Hindlimb muscle (tissue), 1 donor: ENCODE measurements at regions not wholly inside any gene's neighbourhood (a gene's known extent, or its start where the extent isn't known, plus 50 kb on each side); places are given as distances from the start of the nearest gene placed in this dataset.

Experiments
- DNase-seq: peaks from one replicate; pipeline ENCODE4 v3.0.0-alpha.2; 2013

DNA sequence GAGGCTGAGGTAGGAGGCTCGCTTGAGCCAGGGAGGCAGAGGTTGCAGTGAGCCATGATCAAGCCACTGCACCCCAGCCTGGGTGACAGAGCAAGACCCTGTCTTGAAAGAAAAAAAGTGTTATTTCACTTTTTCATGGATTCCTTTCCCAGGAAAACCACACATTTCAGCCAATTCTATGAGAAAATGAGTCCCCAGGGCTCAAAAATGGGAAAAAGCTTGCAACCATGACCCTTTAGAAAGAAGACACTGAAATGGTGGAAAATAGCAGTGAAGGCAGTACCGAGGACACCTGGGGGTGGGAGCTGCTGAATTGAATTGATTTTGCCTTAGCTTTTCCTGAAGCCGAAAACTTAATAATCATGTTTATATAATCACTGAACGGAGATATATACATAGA is 284.2 kb upstream of the HDAC4 start:
- DNase-seq: no peak

GRCh38 chr2:239684271-239684810 is 283.5 kb upstream of the HDAC4 start:
- no peak for DNase-seq

- DNase-seq: no peak
Observed at GRCh38 chr2:239682518-239682917, 281.7 kb upstream of the HDAC4 start.

DNA sequence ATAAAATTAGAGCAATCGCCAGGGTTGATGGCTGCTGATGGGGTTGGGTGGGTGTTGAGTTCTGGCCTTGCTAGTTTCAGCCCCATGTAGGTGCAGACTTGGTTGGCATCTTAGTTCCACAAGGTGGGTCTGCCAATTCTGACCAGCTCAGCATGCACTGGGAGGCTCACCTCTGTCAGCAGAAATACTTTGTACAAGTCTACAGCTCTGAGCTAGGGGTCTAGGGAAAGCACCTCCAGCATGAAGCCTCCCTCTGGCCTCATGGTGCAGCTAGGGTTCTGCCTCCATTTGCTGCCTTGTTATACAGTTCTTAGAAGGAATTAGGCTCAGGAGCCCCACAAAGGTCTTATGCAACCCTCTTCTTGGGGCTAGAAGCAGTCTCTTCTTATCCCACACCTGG is 278.9 kb upstream of the HDAC4 start:
- DNase-seq: no peak

- no peak for DNase-seq
Observed at GRCh38 chr2:239678666-239679296, 278.0 kb upstream of the HDAC4 start.

GRCh38 chr2:239678186-239678490 is 277.3 kb upstream of the HDAC4 start:
- DNase-seq: no peak

- DNase-seq: no peak
Observed at GRCh38 chr2:239677453-239678185, 276.8 kb upstream of the HDAC4 start.

- no peak for DNase-seq
Observed at GRCh38 chr2:239676716-239677452, 276.1 kb upstream of the HDAC4 start.

- DNase-seq: no peak
Observed at GRCh38 chr2:239675826-239676715, 275.3 kb upstream of the HDAC4 start.

DNA sequence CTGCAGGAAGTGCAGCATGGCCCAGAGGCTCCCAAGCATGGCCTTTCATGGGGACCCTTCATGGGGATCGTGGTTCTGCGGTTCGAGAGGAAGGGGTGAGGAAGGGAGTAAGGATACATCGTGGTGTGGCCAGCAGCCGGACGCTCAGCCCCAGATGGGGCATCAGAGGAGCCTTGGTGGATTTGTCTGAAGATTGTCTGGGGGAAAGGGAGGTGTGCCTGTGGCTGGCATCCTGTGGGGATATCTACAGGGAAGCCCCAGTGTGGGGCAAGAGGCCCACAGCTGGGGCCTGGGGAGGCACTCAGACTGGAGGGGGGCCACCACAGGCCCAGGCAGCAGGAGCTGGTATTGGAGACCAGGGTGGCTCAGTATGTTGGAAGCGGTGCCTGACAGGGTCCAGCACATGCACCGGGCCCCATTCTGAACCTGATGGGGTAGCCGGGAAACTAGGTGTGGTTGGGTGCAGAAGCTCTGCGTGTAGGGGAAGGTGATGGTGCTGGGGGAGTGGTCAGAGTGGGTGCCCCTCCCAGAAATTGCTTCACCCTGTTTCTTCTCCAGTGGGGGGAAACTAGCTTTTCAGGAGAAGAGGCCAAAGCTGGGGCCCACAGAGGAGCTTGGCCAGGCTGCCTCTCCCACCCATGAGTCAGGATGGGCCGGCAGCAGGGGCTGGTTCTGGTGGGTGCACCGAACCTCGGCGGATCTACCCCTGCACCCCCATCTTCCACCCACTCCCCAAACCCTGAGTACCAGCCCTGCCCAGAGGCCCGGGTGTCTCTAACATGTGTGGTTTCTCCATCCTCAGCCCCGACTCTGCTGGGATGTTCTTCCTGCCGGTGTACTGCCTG is 274.4 kb upstream of the HDAC4 start:
- DNase-seq: no peak

GRCh38 chr2:239674101-239674980 is 273.5 kb upstream of the HDAC4 start:
- no peak for DNase-seq

- DNase-seq: no peak
Observed at GRCh38 chr2:239673641-239674040, 272.8 kb upstream of the HDAC4 start.

DNA sequence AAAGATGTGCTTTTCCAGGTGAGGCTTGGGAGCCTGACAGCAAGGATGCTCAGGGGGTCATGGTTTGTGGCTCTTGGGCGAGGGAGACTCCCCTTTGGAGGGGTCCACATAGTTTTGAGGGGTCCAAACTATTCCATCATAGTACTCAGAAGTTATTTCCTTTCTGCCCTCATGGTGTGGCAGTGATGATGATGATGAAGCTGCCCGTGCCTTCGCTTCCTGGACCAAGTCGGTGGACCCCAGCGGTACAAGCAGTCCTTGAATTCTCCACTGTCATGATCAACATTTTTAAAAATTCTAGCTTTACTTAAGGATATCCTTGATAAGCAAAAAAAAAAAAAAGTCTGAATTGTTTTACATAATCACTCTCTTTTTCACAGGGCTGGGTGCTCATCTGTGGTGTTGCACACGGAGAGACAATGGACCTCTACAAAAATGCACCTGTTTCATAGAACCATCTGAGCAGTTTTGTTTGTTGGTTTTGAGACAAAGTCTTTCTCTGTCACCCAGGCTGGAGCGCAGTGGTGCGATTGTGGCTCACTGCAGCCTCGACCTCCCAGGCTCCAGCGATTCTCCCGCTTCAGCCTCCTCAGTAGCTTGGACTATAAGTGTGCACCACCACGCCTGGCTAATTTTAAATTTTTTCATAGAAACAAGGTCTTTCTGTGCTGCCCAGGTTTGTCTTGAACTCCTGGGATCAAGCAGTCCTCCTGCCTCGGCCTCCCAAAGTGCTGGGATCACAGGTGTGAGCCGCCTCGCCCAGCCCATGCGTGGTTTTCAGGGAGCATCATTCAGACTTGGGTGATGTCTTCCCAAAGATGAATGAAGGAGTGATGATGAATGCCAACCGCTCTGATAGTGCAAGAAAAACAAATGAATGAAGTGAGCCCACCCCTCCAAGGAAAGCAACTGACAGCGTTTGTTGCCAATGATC is 271.4 kb upstream of the HDAC4 start:
- no peak for DNase-seq

DNA sequence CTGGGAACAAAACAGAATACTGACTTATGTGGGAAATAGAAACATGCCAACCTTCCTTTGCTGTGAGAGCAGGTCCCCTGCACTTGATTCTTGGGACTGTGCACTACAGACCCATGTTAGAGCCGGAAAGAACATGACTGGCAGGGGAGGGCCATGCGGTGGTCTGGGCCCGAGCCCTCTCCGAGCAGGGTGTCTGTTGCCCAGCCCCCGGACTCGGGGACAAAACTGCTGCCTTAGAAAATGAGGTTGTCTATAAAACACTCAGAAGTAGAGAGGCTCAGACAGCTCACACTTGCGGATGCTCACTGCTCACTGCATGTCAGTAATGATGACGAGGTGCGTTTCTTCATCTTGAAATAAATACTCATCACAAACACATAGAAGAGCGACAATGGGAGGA is 270.7 kb upstream of the HDAC4 start:
- DNase-seq: no peak

DNA sequence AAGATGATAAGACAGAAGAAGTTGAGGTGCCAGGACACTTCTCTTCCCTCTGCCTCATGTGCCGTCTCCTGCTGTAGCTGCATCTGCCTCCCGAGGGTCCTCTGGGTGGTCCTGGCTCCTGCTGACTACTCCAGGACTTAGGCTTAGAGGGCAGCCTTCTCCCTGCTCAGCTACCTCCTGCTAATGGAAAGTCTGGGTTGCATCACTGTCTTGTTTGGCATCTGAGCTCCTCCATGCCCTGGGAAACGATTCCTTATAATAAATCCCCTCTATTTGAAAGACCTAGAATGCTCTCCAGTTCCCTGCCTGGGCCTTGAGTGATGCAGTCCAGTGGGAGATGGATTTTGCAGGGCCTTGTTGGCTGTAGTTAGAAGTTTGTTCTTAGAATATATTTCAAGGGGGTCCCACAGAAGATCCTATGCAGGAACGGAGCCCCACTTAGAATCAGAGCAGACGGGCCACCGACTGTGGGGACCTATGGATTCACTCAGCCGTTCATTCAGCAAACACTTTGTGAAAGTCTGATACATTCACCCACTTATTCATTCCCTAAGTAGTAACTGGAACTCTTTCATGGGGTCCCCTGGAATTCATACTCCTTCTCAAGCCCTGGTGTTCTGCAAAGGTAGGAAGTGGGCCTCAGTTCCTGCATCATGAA is 269.8 kb upstream of the HDAC4 start:
- no peak for DNase-seq

- no peak for DNase-seq
Observed at GRCh38 chr2:239669899-239670460, 269.2 kb upstream of the HDAC4 start.

GRCh38 chr2:239669181-239669898 is 268.5 kb upstream of the HDAC4 start:
- no peak for DNase-seq

DNA sequence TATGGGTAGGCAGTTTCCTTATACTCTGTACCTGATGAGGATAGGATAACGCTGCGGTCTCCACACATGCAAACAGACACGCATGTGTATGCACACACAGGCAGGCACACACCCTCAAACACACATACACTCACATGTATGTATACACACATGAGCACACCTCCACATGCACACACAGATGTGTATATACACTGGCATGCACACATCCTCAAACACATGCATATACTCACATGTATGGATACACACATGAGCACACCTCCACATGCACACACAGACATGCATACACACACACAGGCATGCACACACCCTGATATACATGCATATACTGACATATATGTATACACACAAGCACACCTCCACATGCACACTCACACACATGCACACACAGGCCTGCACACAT is 267.8 kb upstream of the HDAC4 start:
- no peak for DNase-seq
